SK-N-MC (cell line): ENCODE measurements at regions not wholly inside any gene's neighbourhood (a gene's known extent, or its start where the extent isn't known, plus 50 kb on each side); places are given as distances from the start of the nearest gene placed in this dataset.

Experiments
- EZH2 ChIP-seq: fragments of 200-600 bp; sonication (generic); IDR thresholded peaks from one replicate; pipeline ENCODE4 v1.6.1; 2017; ENCODE audit warnings: antibody characterized with exemption
- FOXP2 ChIP-seq: optimal IDR thresholded peaks from 2 replicates; pipeline ENCODE3; 2011; ENCODE audit warnings: mild to moderate bottlenecking, moderate library complexity; ENCODE audit not compliant: insufficient read depth; ENCODE audit errors: extremely low read length, control extremely low read depth
- POLR2AphosphoS5 ChIP-seq: IDR thresholded peaks from 2 replicates; pipeline ENCODE4 v1.6.1; 2012; ENCODE audit warnings: mild to moderate bottlenecking, low read depth, low read length, borderline replicate concordance

- TF ChIP-seq EZH2, result no peak
- no peak for TF ChIP-seq POLR2AphosphoS5
- no peak for TF ChIP-seq FOXP2
Measured at GRCh38 chr1:106113851-106114250, 942.6 kb upstream of the PRMT6 start.
